Cardiac muscle cell (in vitro differentiated cells and primary cell): ENCODE measurements at regions not wholly inside any gene's neighbourhood (a gene's known extent, or its start where the extent isn't known, plus 50 kb on each side); places are given as distances from the start of the nearest gene placed in this dataset.

Source experiments
- DNase-seq, 2 donors: peaks; one replicate each; pipeline versions ENCODE4 v3.0.0 to v3.0.0-alpha.2; 2010 to 2017; ENCODE audit warnings: low read depth in 1 of 2, low spot score in 1 of 2
- H3K27ac ChIP-seq: fragments of 200-600 bp; sonication (generic); 2 replicates; pipeline ENCODE4 v1.5.1; 2016
- H3K27me3 ChIP-seq: fragments of 200-600 bp; sonication (generic); 2 replicates; pipeline ENCODE4 v1.6.0; 2016; ENCODE audit warnings: control low read depth
- H3K36me3 ChIP-seq: fragments of 200-600 bp; sonication (generic); 2 replicates; pipeline ENCODE4 v1.5.1; 2016; ENCODE audit warnings: control low read depth
- H3K4me1 ChIP-seq: fragments of 200-600 bp; sonication (generic); 2 replicates; pipeline ENCODE4 v1.8.1; 2017; ENCODE audit warnings: low read depth, mild to moderate bottlenecking, mixed run types
- H3K4me3 ChIP-seq: fragments of 200-600 bp; sonication (generic); 2 replicates; pipeline ENCODE4 v1.5.1; 2016; ENCODE audit warnings: mild to moderate bottlenecking
- H3K9me3 ChIP-seq: fragments of 200-600 bp; sonication (generic); 2 replicates; pipeline ENCODE4 v1.5.1; 2017; ENCODE audit warnings: low read depth, mild to moderate bottlenecking, control low read depth
- TF ChIP-seq, protein P1 (sequence below): IDR thresholded peaks from 2 replicates; pipeline ENCODE4 v1.5.1; 2012; ENCODE audit warnings: low read depth, mild to moderate bottlenecking, low read length

DNA sequence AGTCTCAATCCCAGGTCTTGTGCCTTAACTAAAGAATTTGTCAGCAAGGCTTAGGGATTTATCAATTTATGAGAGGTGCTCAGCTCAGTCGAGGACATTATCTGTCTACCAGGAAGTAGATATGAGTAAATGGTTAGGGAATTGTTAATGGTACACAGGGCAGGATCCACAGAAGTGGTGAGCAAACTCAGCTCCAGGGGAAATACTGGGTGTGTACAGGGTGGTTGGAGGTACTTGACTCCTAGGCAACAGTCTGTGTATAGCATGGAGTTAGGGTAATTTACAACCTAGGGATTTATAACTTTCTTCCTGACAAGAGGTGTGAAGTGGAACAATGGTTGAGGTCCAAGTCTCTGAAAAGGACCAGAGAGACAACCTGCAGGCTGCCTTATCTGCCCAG lies 123.4 kb upstream of the OR9Q1 start:
- TF ChIP-seq, protein P1, sequence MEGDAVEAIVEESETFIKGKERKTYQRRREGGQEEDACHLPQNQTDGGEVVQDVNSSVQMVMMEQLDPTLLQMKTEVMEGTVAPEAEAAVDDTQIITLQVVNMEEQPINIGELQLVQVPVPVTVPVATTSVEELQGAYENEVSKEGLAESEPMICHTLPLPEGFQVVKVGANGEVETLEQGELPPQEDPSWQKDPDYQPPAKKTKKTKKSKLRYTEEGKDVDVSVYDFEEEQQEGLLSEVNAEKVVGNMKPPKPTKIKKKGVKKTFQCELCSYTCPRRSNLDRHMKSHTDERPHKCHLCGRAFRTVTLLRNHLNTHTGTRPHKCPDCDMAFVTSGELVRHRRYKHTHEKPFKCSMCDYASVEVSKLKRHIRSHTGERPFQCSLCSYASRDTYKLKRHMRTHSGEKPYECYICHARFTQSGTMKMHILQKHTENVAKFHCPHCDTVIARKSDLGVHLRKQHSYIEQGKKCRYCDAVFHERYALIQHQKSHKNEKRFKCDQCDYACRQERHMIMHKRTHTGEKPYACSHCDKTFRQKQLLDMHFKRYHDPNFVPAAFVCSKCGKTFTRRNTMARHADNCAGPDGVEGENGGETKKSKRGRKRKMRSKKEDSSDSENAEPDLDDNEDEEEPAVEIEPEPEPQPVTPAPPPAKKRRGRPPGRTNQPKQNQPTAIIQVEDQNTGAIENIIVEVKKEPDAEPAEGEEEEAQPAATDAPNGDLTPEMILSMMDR, result no peak
- no peak overlapping the region for H3K27ac ChIP-seq
- H3K27me3 ChIP-seq, result no peaks in the 10 kb centered on the region
- no peak overlapping the region for H3K4me3 ChIP-seq
- H3K4me1 ChIP-seq, result no peaks in the 10 kb centered on the region
- H3K9me3 ChIP-seq, result no peaks in the 10 kb centered on the region
- no peaks in the 10 kb centered on the region for H3K36me3 ChIP-seq
- no peak for DNase-seq

DNA sequence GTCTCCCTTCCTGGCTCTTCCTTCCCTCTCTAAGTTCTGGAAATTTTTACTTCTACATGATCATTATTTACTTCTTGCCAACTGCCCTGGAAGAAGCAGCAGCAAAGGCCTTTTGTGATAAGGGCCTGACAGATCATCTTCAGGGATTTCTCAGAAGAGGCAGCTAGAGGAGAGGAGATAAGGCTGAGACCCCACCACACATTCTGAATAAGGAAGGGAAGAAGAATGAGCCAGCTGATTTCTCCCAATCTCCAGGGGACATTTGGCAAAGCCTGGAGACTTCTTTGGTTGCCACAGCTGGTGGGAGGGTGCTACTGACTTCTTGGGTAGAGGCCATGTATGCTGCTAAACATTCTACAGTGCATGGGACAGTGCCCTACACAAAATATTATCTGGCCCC lies 122.4 kb upstream of the OR9Q1 start:
- no peaks in the 10 kb centered on the region for H3K27me3 ChIP-seq
- H3K27ac ChIP-seq, result no peak overlapping the region
- TF ChIP-seq, protein P1, result no peak
- no peaks in the 10 kb centered on the region for H3K36me3 ChIP-seq
- DNase-seq, result no peak
- no peaks in the 10 kb centered on the region for H3K9me3 ChIP-seq
- H3K4me3 ChIP-seq, result no peak overlapping the region
- no peaks in the 10 kb centered on the region for H3K4me1 ChIP-seq

DNA sequence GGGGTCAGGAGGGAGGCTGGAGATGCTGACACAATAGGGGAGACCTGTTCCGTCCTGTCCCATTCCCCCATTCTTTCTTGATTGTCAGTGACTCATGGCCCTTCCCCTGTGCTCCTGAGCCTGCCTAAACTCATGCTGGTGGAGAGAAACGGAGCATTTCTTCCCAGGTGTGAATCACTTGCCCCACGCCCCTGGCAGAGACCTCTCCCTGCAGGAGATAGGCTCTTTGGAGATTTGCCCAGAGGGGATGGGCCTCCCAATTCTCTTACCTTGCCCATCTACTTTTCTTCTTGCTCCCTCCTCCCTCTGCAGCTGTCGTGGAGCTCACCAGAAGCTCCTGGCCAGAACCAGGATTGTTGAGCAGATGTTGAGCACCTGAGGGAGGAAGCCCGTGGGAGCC lies 121.9 kb upstream of the OR9Q1 start:
- TF ChIP-seq, protein P1, result no peak
- H3K9me3 ChIP-seq, result no peaks in the 10 kb centered on the region
- H3K4me1 ChIP-seq, result no peaks in the 10 kb centered on the region
- no peaks in the 10 kb centered on the region for H3K27me3 ChIP-seq
- no peak overlapping the region for H3K27ac ChIP-seq
- no peaks in the 10 kb centered on the region for H3K36me3 ChIP-seq
- no peak overlapping the region for H3K4me3 ChIP-seq
- DNase-seq, result no peak

DNA sequence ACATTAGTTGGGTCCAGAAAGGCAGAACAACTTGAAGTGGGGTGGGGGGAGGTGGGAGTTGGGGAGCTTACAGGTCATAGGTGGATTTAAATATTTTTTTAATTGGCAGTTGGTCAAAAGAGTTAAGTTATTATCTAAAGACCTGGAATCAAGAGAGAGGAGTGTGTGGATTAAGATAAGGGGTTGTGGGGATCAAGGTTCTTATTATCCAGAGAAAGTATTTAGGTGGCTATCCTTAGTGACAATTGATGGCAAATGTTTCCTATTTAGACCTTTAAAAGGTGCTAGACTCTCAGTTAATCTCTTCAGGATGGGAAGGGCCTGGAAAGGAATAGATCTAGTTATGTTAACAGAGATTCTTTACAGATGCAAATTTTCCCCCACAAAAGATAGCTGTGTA lies 120.7 kb upstream of the OR9Q1 start:
- Histone ChIP-seq H3K27me3 (no peaks in the 10 kb centered on the region), H3K9me3 (no peaks in the 10 kb centered on the region), H3K4me1 (no peaks in the 10 kb centered on the region), H3K4me3 (no peak overlapping the region), H3K36me3 (no peaks in the 10 kb centered on the region), H3K27ac (no peak overlapping the region)
- no peak for DNase-seq
- TF ChIP-seq, protein P1, result no peak

DNA sequence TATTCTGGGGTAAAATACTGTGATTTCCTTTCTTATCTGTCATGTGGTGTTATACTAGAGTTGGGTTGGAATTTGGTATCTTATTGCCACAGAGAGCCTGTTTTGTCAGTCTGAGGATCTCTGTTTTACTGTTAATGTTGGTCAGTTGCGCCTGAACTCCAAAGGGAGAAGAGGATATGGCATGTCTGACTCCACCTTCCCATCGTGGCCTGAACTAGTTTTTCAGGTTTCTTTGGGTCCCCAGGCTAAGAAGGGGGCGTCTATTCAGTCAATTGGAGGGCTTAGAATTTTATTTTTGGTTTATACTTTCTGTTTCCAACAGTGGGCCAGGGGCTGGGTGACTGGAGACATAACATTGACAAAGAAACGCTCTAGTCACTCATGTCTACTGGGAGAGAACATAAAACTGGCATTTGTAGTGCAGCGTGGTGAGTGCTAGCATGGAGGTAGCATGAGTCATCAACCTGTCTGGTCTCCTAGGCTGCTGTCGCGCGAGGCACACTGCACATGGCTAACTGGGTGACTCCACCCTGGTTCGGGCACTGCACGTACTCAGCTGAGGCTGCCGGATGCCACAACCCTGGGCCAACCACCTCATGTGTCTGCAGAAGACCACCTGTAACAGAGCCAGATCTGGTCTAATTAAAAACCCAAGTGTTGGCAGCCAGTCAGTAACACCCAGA lies 120.1 kb upstream of the OR9Q1 start:
- Histone ChIP-seq H3K27ac (no peak overlapping the region), H3K4me3 (no peak overlapping the region), H3K36me3 (no peaks in the 10 kb centered on the region), H3K4me1 (no peaks in the 10 kb centered on the region), H3K9me3 (no peaks in the 10 kb centered on the region), H3K27me3 (no peaks in the 10 kb centered on the region)
- TF ChIP-seq, protein P1, result no peak
- DNase-seq, result no peak
